Right lobe of liver (tissue), 4 donors: ENCODE measurements at regions not wholly inside any gene's neighbourhood (a gene's known extent, or its start where the extent isn't known, plus 50 kb on each side); places are given as distances from the start of the nearest gene placed in this dataset.

Experiments used
- POLR2A ChIP-seq: fragments of 450-650 bp; IDR thresholded peaks from one replicate; pipeline ENCODE4 v1.6.1; 2017; ENCODE audit warnings: antibody characterized with exemption, mild to moderate bottlenecking
- TF ChIP-seq, protein P1 (sequence below), 4 donors: fragments of 200-600 bp in 3 of 4; fragments of 450-650 bp in 1 of 4; IDR thresholded peaks; one replicate each; pipeline versions ENCODE4 v1.5.1 to v1.8.0; 2016 to 2022; ENCODE audit warnings: antibody characterized with exemption in 4 of 4, mild to moderate bottlenecking in 2 of 4
- donor health status: DM: no; HTN: no; CAD: no.
- donor health status: DM: no; HTN: no; CAD: no.
- donor health status: DM: no; HTN: yes; CAD: no.

DNA sequence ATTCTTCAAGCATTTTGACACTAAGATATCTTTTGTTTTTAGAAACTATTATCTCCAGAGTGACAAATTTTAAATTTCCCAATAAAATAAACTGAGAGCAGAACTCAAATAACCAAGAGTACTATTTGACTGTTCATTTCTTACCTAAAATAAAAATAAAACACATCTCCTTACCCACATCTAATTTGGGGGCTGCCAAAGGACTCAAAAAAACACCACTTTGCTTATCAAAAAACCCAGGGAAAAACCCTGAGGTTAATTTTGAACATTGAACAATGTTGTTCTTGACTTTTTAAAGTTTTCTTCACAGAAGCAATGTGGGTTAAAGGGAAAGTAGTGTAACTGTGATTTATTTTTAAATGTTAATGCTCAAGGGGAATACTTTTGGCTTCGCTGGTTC, 243.0 kb upstream of the HHIP start:
- no peak for TF ChIP-seq POLR2A
- TF ChIP-seq, protein P1, sequence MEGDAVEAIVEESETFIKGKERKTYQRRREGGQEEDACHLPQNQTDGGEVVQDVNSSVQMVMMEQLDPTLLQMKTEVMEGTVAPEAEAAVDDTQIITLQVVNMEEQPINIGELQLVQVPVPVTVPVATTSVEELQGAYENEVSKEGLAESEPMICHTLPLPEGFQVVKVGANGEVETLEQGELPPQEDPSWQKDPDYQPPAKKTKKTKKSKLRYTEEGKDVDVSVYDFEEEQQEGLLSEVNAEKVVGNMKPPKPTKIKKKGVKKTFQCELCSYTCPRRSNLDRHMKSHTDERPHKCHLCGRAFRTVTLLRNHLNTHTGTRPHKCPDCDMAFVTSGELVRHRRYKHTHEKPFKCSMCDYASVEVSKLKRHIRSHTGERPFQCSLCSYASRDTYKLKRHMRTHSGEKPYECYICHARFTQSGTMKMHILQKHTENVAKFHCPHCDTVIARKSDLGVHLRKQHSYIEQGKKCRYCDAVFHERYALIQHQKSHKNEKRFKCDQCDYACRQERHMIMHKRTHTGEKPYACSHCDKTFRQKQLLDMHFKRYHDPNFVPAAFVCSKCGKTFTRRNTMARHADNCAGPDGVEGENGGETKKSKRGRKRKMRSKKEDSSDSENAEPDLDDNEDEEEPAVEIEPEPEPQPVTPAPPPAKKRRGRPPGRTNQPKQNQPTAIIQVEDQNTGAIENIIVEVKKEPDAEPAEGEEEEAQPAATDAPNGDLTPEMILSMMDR (IDR thresholded peaks at IDR 0.05): no peak
